Activated CD4-positive, CD25-positive, alpha-beta regulatory T cell treated with anti-CD3 and anti-CD28 coated beads, Interleukin-2, amount 50 U/mL, for 16 hours (primary cell): ENCODE measurements at regions not wholly inside any gene's neighbourhood (a gene's known extent, or its start where the extent isn't known, plus 50 kb on each side); places are given as distances from the start of the nearest gene placed in this dataset.
"Not testable (repeated sequence)": the region's sequence is repeated elsewhere in the genome, so short reads cannot be mapped to it uniquely, and the experiment has no call there.

Source experiments
- DNase-seq: peaks from one replicate; pipeline ENCODE4 v3.0.0-alpha.2; 2020; ENCODE audit warnings: low read depth, low spot score

DNA sequence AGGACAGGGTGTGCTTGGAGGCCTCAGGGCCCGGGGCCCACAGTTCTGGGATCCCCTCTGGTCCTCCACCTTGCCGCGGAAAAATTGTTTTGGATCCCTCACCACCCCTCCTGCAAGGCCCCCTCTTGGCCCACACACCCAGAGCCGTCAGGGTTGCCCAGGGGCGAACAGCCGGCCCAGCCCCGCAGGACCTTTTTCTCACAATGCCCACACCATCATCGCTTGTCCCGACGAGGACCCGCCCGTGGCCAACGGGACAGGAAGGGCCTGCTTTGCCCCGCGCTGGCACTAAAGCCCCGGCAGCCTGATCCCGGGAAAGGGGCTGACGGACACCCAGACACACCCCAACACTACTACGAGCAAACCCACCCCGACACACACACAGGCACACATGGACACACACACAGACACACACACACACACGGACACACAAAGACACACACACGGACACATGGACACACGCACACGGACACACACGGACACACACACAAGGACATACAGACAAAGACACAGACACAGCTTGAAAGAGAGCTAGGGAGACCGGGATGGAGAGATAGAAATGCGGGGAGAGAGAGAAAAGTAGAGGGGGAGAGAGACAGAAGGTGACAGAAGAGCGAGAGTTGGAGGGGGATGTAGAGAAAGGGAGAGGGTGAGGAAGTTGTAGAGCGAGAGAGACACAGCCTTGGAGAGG lies 1493.5 kb upstream of the DEFB115 start:
- DNase-seq = no peak

GRCh38 chr20:29764922-29765610 lies 1492.4 kb upstream of the DEFB115 start:
- DNase-seq = not testable (repeated sequence)

- DNase-seq = not testable (repeated sequence)
Observed at GRCh38 chr20:29778033-29778432, 1479.4 kb upstream of the DEFB115 start.

DNA sequence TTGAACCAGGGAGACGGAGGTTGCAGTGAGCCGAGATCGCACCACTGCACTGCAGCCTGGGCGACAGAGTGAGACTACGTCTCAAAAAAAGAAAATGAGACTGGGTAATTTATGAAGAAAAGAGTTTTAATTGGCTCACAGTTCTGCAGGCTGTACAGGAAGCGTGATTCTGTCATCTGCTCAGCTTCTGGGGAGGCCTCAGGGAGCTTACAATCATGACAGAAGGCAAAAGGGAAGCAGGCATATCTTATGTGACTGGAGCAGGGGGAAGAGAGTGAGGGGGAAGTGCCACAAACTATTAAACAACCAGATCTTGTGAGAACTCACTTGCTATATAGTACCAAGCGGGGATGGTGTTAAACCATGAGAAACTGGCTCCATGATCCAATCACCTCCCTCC lies 1476.2 kb upstream of the DEFB115 start:
- not testable (repeated sequence) for DNase-seq

GRCh38 chr20:29781891-29782290 lies 1475.6 kb upstream of the DEFB115 start:
- not testable (repeated sequence) for DNase-seq

- DNase-seq = not testable (repeated sequence)
Observed at GRCh38 chr20:29787456-29787855, 1470.0 kb upstream of the DEFB115 start.

- no peak for DNase-seq
Observed at GRCh38 chr20:29790510-29790909, 1467.0 kb upstream of the DEFB115 start.

DNA sequence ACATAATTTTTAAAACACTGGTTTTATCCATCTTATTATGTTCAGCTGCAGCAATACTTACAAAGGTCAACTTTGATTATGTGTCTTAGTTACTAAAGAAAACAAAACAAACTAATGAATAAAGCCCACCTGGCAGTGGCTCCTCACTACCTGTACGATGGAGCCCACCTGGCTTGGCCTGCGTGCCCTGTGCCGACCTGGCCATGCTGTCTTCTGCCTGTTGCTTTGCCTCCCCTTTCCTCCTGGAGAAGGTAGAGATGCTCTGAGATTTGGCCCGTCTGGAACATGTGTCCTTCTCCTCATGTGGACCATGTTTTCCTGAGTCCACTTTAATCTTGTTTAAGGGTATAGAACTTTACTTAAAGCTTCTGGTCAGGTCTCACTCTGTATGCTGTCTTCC lies 1426.0 kb upstream of the DEFB115 start:
- DNase-seq = not testable (repeated sequence)

DNA sequence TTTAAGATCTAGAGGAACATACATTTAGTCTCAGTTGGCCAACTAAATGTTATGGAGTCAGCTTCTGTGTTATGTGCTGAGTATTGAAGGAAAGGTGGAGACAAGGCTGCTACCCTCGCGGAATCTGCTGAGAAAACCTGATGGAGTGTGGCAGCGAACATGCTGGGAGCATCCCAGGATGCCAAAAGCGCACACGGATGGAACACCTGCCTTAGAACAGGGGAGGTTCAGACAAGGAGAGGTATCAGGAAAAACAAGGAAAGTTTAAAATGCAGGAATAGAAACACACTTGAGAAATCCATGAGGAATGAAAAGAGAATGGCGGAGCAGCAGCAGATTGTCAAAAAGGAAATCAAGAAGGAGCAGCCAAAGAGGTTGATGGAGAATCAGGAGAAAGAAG lies 1389.5 kb upstream of the DEFB115 start:
- DNase-seq = not testable (repeated sequence)

GRCh38 chr20:29868688-29869087 lies 1388.8 kb upstream of the DEFB115 start:
- not testable (repeated sequence) for DNase-seq

DNA sequence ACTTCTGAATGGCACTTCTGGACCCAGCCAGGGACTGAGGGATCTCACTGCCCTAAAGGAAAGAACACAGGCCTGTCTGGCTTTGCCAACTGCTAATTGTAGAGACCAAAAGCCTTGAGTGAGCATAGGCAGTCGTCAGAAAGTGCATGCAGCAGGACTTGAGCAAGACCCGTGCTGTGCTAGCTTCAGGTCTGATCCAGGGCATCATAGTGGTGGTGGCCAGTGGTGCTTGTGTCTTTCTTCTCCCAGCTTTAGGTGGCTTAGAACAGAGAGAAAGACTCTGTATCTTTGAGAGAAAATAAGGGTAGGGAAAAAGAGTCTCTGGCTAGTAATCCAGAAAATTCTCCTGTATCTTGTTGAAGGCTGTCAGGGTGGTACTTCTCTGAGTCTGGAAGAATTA lies 1385.6 kb upstream of the DEFB115 start:
- DNase-seq = not testable (repeated sequence)

GRCh38 chr20:29873946-29874345 lies 1383.5 kb upstream of the DEFB115 start:
- DNase-seq = no peak

DNA sequence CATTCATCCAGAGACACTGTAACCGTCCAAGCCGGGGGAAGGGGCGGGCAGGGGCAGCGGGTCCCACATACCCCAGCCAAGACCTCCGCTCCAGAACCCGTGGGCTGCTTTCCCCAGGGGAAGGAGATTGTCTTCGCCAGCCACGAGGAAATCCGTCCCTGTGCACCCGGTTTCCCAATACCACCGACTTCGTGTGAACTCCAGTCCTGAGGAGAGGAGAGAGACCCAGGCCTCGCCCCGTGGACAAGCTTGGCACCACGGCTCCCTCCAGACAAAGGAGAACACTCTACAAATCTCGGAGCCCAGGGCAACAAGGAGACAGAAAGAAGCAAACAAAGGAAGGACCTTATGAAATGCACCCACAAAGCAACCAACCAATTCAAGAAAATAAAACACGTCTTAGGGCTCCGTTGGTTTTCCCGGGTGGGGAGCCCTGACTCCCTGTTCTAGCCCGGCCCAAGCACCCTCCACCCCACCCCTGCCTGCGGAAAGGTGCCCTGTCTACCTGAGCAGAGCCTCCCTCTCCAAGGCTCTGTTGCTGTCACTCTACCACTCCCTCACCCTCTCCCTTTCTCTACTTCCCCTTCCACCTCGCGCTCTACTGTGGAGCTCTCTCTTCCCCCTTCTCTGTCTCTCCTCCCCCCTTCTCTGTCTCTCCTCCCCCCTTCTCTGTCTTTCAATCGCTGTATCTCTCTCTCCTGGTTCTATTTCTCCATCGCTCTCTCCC lies 1382.8 kb upstream of the DEFB115 start:
- no peak for DNase-seq

GRCh38 chr20:29875321-29876083 lies 1382.0 kb upstream of the DEFB115 start:
- DNase-seq = not testable (repeated sequence)

GRCh38 chr20:29876084-29876910 lies 1381.2 kb upstream of the DEFB115 start:
- DNase-seq = not testable (repeated sequence)

DNA sequence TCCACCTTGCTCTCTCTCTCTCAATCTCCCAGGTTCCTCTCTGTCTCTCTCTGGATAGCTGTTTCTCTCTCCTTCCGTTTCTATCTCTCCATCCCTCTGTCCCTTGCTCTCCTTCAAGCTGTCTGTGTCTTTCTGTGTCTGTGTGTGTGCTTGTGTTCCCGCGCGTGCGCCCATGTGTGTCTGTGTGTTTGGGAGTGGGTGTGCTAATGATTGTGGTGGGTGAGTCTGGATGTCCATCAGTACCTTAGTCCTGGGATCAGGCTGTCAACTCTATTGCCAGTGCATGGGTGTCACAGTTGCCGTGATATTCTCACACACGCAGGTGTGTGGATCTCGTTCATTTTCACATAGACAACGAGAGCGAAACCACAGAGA lies 1380.6 kb upstream of the DEFB115 start:
- DNase-seq = no peak

DNA sequence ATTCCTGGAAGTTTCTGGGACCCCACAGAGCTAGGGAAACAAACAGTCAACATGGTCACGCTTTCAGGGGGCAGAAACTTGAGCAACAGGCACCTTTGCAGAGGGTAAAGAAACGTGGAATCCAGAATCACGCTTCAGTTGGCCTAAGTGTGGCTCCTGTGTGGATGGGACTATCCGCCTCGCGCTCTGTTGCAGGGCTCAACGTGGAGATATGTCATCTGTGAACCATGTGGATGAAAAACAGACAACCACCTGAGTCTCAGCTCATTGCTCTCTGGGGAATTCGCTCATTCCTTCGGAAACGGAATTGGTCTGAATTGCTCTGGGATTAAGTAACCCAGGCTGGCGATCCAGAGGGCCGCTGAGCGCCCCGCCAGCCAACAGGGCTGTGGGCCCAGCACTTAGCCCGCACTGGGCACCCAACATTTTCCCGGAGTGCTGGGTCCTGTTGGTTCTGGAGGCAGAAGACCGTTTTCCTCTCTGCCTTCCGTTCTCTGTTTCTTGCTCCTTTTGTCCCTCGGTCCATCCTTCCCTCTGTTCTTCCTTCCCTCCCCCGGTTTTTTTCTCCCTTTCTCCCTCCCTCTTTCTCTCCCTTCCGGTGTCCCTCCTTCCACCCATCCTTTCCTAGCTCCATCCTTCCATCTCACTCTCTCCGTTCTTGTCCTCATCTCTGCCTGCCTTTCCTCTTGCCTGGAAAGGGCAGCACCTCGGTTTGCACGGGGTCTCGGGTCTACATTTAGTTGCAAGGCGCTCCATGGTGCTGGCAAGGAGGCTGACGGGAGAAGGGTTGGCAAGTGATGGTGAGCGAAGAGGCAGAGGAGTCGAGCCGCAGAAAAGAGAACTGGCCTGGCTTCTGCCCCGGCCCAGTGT lies 1379.8 kb upstream of the DEFB115 start:
- not testable (repeated sequence) for DNase-seq

- no peak for DNase-seq
Observed at GRCh38 chr20:29878281-29878741, 1379.2 kb upstream of the DEFB115 start.

DNA sequence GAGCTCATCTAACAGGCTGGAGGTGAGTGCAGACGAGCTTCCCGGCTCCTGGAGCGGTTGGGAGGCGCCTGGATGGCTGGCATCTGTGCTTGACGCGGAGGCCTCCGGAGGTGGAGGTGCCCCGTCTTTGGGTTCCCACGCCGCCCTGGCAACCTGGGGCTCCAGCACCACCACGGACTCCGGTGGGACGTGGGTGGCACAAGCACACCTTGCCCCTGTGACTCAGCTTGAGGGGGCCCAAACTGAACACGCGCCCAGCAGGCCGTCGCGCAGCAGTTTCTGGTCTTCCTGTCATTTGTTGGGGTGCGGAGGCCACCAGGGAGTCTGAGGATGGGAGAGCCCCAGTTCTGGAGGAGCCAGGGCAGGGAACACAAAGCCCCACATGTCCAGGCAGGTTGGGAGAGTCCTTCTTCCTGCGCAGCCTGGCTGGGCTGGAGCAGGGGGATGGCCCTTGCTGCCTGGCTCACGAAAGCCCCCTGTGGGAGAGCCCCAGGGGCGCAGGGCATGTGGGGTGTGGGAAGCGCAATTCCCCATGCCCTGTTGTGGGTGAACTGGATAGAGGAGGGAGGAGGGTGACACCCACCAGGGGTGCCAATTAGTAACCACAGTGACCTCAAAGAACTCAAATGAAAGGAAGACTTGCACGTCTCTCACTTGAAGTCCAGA lies 1378.6 kb upstream of the DEFB115 start:
- no peak for DNase-seq
